T-helper 1 cell (primary cell): ENCODE measurements at regions not wholly inside any gene's neighbourhood (a gene's known extent, or its start where the extent isn't known, plus 50 kb on each side); places are given as distances from the start of the nearest gene placed in this dataset.

Experiments
- DNase-seq, 5 donors: peaks; one replicate each; pipeline ENCODE4 v3.0.0-alpha.2; 2012 to 2020

DNA sequence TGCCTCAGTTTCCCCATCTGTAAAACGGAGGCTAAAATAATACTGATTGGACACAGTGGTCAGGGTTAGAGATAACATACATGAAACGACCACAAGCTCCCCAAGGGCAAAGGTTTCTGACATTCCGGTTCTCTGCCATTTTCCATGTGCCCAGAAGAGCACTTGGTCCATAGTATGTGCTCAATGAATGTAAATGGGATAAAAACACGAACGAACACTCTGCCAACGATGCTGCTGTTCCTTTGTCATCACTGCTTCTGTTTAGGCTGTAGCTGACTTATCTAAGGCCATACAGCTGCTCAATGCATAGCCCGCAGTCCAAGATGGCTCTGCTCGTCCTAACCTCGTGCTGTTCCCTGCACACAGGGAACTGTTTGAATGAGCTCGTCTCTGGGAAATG, 102.0 kb downstream of the RMI2 start:
- DNase-seq: no peak

DNA sequence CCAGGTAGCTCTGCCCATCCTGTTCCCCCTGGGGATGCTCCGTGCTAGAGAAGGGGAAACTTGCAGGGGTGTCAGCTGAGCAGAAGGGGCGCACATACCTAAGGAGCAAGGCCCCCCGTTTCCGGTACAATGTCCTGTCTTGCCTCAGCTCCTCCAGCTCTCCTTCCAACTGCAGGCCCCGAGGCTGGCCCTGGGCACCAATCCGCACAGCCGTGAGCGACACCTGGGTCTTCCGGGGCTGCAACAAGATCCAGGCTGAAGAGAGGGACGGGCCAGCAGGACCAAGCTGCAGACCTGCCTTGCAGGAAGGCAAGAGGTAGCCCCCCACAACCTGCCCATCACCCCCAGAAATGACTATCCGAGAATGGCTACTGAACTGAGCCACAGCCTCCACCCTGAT, 102.6 kb downstream of the RMI2 start:
- DNase-seq: no peak

DNA sequence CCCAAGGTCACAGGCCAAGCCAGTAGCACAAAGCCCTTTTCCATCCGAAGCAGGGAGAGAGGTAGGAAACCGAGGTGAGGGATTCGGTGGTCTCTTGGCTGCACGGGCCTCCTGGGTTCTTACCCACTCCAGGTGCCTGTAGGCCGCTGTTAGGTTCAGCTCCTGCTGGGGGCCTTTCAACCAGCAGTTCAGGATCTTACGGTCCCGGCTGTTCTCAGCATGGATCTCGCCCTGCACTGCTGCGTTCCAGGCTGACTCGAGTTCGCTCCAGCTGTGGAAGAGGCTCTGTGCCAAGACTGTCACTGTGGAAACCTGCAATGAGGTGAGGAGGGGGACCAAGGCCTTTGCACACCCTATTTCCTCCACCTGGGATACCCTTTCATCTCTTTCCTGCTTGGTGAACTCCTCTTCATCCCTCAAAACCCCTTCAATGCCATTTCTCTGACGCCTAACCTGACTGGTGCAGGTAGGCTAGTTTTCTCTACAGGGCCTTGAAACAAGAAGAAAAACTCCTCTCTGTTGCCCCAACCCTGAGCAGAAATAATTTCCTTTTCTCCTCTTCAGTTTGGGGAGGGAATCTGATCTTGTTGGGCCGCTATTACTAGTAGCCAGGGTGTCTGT, 103.6 kb downstream of the RMI2 start:
- DNase-seq: no peak

DNA sequence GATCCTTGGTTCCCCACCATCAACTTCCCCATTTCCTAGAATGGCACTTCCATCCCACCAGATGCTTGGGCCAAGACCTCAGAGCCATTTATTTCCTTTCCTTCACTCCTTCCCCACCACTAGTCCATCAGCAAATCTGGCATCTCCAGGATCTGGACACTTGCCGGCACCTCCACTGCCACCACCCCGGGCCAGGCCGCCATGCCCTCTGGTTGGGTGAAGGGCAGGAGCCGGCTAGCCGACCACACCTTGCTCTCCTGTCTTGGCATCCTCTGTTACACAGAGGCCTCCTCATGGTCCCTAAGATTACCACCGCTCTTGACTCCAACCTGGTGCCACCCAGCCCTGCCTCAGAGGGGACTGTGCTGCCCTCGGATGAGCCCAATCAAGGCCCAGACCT, 104.5 kb downstream of the RMI2 start:
- no peak for DNase-seq

DNA sequence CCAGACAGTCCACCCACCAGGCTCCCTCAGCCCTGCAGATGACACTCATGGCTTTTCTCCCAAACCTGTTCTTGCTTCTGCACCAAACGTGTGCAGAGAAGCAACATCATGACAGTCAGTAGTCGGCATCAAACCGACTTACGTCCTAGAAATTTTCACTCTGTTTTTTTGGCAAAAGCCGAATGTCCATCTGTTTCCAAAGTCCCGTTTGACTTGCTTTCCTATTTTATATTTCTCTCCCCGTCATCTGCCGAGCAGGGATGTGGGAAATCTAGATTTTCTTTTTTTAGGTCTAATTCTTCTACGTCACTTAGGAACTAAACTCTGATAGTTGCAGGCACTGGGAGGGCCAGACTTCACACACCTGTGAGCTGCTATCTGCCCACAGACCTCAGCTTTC, 104.9 kb downstream of the RMI2 start:
- no peak for DNase-seq

DNA sequence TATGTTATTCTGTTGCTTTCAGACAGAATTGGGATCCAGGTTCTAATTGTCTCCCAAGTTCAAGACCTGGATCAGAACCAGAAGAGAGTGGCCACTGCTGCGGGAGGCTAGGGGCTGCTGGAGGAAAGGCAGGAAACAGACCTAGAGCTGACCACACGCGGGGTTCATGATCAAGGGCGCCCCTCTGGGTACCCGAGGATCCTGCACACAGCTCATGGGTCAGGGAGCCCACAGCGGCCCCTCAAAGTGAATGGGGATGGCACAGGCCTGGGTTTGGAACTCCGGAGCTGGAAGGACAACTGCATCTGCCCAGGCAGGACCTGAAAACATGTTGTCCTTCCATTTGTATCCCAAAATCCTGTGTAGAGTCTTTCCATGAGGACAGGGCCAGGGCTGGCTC, 107.0 kb downstream of the RMI2 start:
- DNase-seq: no peak

DNA sequence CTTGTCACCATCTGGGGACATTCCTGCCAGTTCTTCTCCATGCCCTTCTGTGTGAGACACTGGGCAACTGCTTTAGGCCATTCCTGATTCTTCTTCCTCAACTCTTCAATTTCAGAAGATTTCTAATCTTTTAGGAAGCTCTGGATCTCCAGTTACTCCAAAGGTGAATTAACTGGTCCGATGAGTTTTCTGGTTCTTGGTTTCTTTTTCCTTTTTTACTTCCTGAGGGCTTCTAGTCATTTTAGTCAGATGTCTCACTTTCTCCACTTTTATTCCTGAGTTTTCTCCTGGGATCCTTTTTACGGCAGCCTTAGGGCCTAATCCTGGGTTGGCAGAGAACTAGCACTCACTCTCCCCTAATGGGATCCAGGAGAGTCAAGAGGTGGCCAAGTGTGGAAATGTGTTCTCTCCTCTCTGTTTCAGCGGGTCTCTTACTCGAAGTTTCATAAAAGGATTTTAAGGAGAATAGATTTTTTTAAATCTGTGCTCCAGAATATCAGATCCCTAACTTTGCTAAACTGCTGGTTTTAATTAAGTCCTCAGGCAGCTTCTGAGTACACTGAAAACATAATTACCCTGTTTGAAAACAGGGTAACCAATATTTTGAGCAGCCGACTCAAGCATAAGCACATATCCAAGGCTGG, 107.6 kb downstream of the RMI2 start:
- DNase-seq: no peak

DNA sequence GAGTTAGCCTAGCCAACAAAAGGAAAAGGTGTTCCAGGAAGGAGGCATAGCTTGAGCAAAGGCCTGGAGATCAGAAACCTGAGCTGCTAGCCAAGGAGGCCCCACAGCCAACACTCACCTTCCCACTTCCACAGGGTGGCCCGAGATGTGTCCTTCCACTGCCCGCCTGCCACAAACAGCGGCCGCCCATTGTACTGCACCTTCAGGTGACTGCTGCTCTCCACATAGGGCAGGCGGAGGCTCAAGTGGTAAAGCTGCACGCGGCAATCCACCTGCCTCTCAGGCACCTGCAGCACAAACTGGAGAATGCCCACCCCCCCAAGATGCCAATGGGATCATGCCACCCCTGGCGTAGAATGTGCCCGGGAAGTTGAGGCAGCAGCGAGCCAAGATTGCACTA, 111.5 kb downstream of the RMI2 start:
- DNase-seq: no peak

DNA sequence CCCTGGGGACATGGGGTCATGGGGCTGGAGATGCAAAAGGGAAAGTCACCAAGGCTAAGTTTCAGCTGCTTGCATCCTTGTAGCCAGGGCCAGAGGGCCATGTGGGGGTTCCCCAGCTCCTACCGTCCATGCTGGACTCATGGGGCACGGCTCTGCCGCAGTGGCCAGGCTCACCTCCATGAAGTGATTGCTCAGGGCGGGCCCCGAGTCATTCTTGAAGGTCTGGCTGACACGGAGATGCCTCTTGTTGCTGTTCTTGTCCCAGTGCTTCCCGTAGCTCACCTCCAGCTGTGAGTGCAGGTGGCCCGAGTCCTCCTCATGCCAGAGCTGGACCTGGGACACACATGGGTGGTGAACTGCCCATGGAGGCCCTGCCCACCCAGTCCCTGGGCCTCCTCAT, 114.5 kb downstream of the RMI2 start:
- no peak for DNase-seq

DNA sequence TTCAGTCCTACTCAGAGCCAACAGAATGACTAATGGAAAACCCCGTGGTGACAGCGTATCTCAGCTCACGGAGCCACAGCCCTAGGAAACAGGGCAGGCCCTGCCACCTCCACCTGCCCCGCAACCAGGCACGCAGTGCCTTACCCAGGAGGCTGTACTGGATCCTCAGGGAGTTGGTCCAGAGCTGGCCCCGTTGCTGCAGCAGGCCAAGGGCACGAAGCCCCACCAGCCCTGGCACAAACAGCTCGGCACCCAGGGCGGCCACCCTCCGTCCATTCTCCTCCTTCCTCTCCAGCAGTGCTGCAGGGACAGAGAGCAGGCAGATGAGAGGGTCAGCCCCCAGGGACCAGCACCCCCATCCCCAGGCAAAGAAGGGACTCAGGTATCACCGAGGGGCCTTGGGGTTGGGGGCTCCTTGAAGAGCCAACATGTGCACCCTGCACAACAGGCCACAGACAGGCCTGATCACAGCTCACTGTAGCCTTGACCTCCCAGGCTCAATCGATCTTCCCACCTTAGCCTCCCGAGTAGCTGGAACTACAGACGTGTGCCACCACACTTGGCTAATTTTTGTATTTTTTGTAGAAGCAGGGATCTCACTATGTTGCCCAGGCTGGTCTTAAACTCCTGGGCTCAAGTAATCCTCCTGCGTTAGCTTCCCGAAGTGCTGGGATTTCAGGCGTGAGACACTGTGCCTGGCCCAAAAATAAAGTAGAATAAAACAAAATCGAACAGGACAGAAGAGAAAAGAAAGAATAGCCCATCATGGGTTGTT, 115.7 kb downstream of the RMI2 start:
- no peak for DNase-seq

DNA sequence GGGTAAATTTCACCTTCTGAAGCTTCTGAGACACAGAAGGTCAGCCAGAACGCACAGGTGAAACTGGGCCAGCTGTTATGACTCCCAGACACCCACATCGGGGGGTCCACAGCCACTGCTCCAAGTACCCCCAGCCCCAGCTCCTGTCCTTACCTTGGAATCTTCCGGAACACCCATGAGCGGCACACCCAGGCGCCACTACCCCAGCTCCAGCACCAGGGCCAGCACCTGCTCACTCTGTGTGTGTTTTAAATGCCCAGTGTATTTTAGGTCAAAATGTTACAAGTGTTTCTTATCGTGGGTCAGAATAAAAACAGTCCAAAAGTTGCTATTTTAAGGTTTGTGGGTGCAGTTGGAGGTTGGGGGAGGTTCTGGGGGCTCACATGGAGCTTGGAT, 116.3 kb downstream of the RMI2 start:
- no peak for DNase-seq

DNA sequence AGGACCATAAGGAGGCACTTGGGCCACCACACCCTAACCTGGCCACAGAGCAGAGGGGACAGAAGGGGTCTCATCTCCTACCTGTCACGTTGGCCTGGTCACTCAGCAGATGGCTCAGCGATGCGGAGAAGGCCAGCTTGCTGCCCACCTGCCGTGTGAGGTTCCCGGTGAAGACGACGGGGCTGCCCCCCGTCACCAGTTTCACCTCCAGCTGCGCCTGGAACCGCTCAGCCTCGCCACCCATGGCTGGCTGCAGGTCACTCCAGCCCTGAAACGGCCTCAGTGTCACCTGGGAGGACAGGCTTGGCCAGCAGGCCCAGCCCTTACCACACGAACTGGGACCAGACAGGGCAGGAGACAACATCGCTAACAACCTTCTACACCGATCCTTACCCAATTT, 116.8 kb downstream of the RMI2 start:
- DNase-seq: no peak

DNA sequence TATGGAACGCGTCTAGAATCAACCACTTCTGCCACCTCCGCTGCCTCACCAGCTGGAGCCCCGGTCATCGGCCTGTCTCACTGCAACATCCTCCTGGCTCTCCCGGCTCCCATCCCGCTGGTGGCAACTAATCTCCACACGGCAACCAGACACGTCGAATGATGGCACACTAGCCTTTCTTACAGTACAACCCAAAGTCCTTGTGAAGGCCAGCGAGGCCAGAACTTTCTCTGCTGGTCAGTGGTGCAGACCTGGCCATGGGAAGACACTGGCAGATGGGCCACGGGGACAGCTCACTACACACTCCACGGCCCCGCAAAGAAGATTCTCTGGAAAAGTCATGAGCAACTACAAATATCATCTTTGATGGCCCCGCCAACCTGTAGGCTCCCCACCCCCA, 117.6 kb downstream of the RMI2 start:
- no peak for DNase-seq

DNA sequence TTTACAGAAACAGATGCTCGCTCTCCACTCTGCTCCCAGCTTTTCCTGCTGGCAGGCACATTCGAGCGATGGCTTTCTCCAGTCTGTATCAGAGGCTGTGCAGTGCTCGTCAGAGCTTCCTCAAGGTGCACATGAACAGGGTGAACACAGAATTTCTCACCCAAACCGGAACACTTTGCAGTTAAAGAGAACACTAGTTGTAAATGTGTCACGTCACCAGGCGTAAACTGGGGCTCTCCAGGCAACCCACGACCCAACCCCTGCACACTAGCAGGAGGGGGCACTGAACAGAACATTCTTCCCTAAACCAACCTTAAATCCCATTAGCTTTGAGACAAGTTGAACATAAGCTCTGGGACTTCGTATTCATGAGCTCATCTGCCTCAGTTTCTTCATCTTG, 119.0 kb downstream of the RMI2 start:
- no peak for DNase-seq

DNA sequence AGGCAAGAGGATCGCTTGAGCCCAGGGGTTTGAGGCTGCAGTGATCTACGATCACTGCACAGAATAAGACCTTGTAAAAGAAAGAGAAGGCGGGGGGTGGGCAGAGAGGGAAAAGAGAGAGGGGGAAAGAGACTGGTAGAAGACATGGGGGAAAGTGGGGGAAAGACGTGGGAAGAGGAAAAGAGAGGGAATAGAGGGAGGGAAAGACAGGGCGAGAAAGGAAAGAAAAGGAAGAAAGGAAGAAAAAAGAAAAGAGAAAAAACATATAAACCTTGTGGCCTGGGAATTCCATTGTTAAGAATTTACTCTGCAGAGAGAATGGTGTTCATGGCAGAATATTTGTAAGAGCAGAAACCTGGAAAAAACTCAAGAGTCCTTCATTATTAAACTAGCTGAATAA, 120.4 kb downstream of the RMI2 start:
- DNase-seq: no peak

DNA sequence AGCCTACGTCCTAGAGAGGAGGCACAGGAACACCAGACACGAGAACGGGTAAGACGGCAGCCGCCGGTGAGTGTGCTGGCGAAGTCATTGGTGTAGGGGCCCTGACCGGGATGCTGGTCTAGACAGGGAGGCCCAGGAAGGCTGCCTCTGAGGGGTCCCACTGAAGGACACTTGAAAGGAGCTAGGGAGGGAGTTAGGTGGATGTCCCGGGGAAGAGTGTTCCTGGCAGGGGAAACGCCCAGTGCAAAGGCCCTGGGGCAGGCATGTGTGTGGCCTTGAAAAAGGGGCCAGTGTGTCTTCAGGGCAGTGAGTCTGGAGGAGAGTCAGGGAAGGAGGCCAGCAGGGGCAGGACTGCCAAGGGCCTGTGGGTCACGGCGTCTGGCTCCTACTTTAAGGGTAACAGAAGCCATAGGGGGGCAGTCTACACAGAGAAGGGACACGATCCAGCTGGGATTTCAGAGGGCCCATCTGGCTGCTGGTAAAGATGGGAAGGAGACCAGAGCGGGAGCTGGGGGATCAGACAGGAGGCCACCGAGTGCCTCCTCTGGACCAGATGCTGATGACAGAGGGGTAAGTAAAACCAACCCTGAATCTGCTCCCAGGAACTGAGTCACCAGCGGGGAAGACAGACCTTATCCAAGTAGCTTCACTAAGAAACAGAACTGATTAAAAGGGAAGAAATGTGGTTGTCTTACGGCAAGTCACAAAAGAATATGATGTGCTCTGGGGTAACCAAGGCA, 115.9 kb downstream of the LITAF start:
- no peak for DNase-seq

DNA sequence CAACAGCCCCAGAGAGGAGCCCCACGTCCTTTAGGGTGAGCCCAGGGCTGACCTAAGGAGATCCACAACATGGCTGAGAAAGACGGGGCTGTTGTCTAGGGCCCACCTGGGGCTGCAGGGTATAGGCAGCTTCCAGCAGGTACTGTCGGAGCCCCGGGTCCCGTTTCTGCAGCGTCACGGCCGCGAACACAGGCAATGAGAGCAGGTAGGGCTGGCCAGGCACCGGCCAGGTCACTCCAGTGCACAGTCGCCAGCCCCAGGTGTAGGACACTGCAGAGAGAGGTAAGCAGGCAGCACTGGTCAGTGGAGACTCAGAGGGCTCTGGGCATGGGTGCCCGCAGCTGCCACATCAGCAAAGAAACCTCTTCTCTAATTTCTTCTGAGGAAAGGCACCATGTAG, 115.2 kb downstream of the LITAF start:
- no peak for DNase-seq

DNA sequence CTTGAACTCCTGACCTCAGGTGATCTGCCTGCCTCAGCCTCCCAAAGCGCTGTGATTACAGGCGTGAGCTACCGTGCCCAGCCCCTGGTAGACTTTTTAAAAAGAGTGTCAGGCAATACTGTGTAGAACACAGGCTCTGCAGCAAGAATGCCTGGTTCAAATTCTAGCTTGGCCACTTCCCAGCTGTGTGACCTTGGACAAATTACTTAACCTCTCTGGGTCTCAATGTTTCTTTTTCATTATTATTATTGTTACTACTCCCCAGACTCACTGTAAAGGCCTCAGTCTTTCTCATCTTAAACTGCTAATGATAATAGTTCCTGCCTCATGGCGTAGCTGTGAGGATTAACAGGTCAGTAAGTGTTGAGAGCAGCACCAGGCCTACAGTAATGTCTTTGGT, 114.3 kb downstream of the LITAF start:
- DNase-seq: no peak

DNA sequence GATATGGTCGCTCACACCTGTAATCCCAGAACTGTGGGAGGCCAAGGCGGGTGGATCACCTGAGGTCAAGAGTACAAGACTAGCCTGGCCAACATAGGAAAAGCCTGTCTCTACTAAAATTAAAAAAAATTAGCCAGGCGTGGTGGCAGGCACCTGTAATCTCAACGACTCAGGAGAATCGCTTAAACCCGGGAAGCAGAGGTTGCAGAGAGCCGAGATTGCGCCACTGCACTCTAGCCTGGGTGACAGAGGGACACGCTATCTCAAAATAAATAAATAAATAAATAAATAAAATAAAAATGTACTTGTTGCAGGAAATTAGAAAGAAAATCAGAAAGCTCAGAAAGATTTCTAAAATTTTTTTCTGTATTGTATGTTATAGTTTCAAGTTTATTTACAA, 113.9 kb downstream of the LITAF start:
- DNase-seq: no peak

DNA sequence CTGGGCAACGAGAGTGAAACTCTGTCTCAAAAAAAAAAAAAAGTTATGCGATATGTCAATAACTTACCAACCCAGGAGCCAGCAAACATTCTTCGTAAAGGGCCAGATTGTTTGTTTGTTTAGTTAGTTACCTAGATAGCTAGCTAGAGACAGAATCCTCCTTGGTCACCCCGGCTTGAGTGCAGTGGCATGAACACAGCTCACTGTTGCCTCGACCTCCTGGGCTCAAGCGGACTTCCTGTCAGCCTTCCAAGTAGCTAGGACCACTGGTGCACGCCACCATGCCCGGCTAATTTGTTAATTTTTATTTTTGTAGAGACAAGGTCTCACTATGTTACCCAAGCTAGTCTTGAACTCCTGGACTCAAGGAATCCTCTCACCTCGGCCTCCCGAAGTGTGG, 113.0 kb downstream of the LITAF start:
- DNase-seq: no peak

DNA sequence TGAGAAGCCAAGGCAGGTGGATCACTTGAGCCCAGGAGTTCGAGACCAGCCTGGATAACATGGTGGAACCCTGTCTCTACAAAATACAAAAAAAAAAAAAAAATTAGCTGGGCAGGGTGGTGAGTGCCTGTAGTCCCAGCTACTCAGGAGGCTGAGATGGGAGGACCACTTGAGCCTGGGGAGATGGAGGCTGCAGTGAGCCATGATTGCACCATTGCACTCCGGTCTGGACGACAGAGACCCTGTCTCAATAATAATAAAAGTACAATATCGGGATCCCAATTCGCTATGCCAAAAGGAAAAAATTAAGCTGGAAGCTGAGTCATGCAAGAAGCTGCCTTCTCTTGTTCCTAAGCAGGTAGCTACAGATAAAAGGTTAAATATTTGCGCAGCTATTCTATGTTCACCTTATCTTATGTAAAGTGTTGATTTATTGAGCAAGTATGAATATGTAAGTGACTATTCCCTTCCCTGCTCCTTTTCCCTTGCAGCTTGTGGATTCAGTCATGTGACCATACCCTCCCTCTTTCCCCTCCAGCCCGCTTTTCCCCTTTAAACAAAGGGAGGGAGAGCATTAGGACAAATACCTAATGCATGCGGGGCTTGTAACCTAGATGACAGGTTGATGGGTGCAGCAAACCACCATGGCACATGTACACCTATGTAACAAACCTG, 112.0 kb downstream of the LITAF start:
- DNase-seq: no peak

DNA sequence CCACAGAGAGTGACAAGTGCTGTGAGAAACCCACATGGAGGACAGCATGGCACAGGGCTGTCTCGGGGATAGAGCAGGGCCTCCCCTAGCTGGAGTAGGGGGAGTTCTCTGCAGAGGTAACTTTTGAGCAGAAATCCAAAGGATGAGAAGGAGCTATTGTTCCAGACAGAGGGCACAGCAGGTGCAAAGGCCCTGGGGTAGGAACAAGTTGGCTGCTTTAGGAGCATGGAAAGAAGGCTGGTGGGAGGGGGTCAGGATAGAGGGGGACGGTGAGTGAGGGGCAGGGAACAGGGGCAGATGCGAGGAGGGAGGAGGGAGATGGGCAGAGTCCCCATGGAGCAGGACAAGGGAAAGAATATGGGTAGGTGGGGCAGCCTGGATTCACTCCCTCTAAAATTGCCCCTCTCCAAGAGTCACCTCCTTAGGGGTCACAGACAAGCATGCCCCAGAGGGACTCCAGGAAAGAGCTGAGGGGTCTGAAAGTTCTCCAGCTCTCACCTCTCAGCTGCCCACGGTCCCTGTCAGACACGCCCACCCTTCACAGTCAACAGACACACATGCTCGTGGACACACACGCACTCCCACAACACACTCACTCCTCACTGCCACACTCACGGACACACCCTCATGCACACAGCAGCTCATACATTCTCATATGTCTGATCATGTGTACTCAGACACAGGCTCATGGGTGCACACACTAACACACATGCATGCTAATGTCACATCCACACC, 110.7 kb downstream of the LITAF start:
- DNase-seq: no peak
